ENCODE measurements at regions not wholly inside any gene's neighbourhood (a gene's known extent, or its start where the extent isn't known, plus 50 kb on each side); places are given as distances from the start of the nearest gene placed in this dataset.

DNA sequence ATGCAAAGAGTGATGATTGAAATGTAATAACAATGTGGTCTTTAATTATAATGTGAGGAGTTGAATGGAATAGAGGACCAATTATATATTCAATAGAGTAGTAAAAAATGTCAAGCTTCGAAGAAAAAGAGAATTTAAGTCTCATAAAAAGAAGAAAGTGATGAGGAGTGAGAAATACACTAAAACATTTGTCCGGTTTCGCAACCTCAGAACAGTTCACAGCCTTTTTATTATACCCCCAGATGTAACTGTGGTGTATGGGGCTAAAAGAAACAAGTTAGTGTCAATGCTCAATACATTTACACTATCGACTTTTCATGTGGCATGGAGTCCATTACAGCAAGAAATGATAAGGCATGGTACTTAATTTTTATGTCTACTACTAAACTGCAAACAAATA, 386.5 kb upstream of the ATP11B start:
- TF ChIP-seq, protein P1, sequence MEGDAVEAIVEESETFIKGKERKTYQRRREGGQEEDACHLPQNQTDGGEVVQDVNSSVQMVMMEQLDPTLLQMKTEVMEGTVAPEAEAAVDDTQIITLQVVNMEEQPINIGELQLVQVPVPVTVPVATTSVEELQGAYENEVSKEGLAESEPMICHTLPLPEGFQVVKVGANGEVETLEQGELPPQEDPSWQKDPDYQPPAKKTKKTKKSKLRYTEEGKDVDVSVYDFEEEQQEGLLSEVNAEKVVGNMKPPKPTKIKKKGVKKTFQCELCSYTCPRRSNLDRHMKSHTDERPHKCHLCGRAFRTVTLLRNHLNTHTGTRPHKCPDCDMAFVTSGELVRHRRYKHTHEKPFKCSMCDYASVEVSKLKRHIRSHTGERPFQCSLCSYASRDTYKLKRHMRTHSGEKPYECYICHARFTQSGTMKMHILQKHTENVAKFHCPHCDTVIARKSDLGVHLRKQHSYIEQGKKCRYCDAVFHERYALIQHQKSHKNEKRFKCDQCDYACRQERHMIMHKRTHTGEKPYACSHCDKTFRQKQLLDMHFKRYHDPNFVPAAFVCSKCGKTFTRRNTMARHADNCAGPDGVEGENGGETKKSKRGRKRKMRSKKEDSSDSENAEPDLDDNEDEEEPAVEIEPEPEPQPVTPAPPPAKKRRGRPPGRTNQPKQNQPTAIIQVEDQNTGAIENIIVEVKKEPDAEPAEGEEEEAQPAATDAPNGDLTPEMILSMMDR (conservative IDR thresholded peaks at IDR 0.05): no peak
- TF ChIP-seq EZH2 (IDR thresholded peaks at IDR 0.05; ENCODE audit: low read depth): no peak

All from PC-9 (cell line).